Suprapubic skin (tissue), 4 donors: ENCODE measurements at regions not wholly inside any gene's neighbourhood (a gene's known extent, or its start where the extent isn't known, plus 50 kb on each side); places are given as distances from the start of the nearest gene placed in this dataset.

Source experiments
- CTCF ChIP-seq, 2 donors: fragments of 200-600 bp in 1 of 2; fragments of 450-650 bp in 1 of 2; sonication (generic) in 1 of 2; IDR thresholded peaks; one replicate each; pipeline ENCODE4 v1.5.1; 2016 to 2019; ENCODE audit warnings: antibody characterized with exemption in 2 of 2, mild to moderate bottlenecking in 1 of 2, moderate library complexity in 1 of 2
- POLR2A ChIP-seq, 2 donors: fragments of 450-650 bp; IDR thresholded peaks; one replicate each; pipeline ENCODE4 v1.6.1; 2017; ENCODE audit warnings: antibody characterized with exemption in 2 of 2, mild to moderate bottlenecking in 2 of 2, moderate library complexity in 2 of 2
- POLR2AphosphoS5 ChIP-seq, 3 donors: sonication (generic); formaldehyde crosslinking; IDR thresholded peaks; one replicate each; pipeline ENCODE4 v1.6.1; 2017; ENCODE audit warnings: antibody characterized with exemption in 3 of 3

- peak; percentile 34 to 85 for TF ChIP-seq CTCF (IDR thresholded peaks at IDR 0.05)
- TF ChIP-seq POLR2A (IDR thresholded peaks at IDR 0.05), result no peak
- TF ChIP-seq POLR2AphosphoS5 (IDR thresholded peaks at IDR 0.05), result no peak
These were observed 56.7 kb upstream of the ACKR3 start for GRCh38 chr2:236512902-236513435.
